ENCODE measurements at regions not wholly inside any gene's neighbourhood (a gene's known extent, or its start where the extent isn't known, plus 50 kb on each side); places are given as distances from the start of the nearest gene placed in this dataset.

- TF ChIP-seq POLR2AphosphoS5 (IDR thresholded peaks at IDR 0.05; ENCODE audit: low read depth, low read length) (no peak), REST (IDR thresholded peaks at IDR 0.05; ENCODE audit: insufficient read depth in 1 of 2, low read depth in 2 of 2, low read length in 2 of 2) (no peak), TAF1 (IDR thresholded peaks at IDR 0.05; ENCODE audit: borderline replicate concordance, insufficient read depth, low read length) (no peak), SIN3A (IDR thresholded peaks at IDR 0.05; ENCODE audit: borderline replicate concordance, insufficient read depth, low read length) (no peak), FOXP2 (optimal IDR thresholded peaks at IDR 0.05; ENCODE audit: borderline replicate concordance, extremely low read depth, extremely low read length, insufficient read depth) (no peak)
These were observed 253.1 kb downstream of the OMA1 start for GRCh38 chr1:58293388-58293787.
